HG03575 (cell line): ENCODE measurements at regions not wholly inside any gene's neighbourhood (a gene's known extent, or its start where the extent isn't known, plus 50 kb on each side); places are given as distances from the start of the nearest gene placed in this dataset.

ENCODE experiments used
- ATAC-seq: cut with Tn5 transposase; IDR thresholded peaks from one replicate; pipeline ENCODE4 v1.9.1; 2021; ENCODE audit not compliant: unreplicated experiment, insufficient number of reproducible peaks, low FRiP score; ENCODE audit errors: extremely low read depth

DNA sequence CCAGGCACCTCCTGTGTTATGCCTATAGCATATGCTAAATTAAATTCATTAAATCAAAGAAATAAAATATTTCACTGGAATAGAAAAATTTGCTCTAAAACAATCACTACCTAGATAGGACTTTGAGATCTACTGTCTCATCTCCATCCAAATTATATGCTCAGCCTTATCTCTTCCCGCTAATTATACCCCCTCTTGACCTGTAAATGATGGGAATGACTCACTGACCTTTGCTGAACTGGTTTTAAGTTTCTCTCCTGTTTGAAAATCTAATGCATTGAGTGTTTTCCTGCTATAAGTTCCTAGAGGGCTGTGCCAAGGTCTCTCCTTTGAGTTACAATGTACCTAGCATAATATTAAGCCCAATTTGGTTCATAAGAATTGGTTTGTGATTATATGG, 110.1 kb downstream of the BMP2 start:
- ATAC-seq, result no peak

DNA sequence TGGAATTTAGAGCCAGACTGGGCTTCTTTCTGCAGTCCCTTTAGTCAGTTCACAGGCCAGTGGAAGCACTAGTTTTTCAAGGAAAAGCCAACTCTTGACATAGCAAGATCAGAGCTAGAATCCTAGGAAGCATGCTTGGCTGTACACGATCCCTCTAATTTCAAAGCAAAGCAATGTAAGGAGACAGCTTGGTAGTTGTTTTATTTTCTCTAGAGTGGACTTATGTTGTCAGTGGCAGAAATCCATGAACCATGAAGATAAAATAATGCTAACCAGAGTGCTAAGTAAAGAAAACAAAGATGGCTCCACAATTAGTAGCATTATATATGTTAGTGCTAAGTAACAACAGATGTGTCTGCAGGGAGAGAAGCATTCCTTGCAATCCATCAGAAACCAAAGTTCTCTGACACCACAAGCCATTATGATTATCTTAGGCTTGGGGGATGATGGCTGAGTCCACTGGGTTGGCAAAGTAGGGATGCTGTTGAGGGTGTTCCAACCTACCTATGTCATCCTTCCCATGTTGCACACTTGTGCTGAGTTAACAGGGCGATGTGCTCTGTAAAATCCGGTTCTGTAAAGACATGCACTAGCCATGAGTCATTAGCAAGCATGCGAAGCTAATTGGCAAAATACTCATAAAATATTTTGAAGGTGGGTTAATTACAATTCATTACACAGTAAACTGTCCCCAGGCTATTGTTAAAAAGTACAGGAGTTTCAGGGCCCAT, 115.2 kb downstream of the BMP2 start:
- no peak for ATAC-seq

DNA sequence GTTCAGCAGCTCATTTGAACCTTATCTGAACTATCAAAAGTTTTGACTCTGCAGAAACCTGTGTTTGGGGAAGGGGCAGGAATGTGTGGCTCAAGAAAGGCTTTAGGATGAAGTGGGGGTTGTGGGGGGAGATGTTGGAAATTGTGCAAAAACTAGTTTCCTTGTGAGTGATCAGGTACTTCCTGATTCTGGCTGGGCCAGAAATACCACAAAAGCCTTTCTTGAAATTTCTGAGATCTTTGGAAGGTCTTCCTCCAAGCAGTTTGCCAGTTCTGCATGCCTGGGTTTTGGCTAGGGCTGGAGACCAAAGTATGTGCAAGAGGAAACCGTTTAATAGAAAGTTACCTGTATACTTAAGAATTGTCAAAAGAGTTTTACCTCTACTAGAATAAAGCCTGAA, 116.6 kb downstream of the BMP2 start:
- ATAC-seq, result no peak

DNA sequence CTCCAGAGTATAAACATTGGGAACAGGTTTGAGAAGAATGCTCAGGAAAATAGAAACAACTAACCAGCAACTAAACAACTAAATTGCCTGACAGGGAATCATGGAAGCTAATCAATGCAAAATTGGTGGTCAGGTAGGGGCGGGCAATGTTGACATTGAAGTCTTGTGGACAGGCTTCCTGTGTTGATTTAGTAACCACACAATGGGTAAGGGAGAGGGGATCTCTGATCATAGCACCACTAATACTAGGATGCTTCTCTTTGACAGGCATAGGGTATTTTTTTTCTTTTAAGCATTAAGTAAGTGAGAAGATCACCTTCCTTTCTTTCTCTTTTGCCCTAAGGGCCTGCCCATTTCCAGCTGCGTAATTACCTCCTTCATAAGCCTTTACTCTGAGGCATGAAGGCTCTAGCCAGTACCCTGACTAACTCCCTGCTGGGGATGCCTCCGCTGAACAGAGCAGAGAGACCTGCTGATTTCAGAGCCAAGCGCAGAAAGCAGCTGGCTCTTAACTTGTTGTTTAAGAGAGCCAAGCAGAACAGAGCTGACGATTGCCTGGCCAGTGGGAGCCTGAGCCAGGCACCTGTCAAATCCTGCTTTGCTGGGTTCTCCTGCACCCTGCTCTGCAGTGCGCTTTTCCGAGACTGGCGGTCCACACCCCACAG, 118.7 kb downstream of the BMP2 start:
- ATAC-seq, result no peak

DNA sequence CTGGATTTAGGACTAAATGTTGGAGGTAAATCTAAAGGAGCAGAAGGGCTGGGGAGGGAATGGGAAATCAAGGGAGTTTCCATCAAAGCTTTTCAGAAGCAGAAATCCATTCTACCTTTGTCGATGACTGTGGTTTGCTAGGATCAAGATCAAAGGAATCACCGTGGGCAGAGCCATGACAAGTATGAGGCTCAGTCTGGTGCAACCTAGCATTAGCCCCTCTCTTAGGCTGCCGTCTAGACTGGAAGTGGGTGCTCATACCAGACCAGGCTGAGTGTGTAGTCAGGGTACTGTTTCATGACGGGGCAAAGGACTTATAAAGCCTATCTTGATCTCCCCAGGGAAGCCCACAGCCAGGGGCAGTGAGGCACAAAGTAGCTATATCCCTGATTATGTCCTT, 120.5 kb downstream of the BMP2 start:
- ATAC-seq, result no peak

DNA sequence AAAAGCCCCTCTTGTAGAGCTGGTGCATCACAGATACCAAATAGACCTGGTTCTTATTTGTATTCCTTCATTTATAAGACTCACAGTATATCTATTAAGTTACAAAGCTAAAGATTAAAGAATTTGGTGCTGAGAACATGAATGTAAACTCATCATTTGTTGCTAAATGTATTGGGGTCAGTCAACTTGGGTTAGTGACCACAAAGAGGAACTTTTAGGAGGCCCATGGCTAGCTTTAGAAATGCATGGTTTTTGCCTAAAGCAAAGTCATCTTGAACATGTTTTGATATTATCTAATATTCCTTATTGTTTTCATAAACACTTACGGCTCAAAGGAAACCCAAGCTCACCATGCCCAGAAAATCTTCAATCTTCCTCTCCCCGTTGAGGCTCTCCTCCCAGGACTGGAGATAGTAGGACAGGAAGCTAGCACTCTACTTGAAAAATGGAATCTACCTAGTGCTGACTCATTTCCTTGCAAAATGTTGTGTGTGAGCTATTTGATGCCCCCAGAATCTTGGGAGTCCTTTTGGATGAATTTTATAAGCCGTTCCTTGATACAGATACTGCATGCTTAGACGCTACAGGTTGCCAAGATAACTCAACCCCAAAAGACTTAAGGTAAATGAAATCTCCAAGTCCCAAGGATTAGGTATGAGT, 121.4 kb downstream of the BMP2 start:
- no peak for ATAC-seq

DNA sequence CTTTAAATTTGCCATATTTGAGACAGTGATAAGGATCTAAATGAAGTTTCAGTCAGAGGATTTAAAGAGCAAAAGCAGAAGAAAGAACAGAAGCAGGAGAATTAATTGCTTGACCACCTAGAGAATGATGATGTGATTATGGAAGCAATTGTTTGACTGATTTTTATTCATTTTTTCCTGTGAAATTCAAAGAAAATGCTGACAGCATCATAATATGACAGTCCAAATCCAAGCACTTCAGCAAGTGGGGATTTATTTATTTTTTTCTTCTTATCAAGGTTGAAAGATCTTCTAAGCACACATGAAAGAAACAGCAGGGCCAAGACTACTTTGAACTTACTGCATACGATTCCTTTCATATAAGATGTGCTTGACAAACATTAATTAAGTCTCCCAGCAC, 125.2 kb downstream of the BMP2 start:
- no peak for ATAC-seq

DNA sequence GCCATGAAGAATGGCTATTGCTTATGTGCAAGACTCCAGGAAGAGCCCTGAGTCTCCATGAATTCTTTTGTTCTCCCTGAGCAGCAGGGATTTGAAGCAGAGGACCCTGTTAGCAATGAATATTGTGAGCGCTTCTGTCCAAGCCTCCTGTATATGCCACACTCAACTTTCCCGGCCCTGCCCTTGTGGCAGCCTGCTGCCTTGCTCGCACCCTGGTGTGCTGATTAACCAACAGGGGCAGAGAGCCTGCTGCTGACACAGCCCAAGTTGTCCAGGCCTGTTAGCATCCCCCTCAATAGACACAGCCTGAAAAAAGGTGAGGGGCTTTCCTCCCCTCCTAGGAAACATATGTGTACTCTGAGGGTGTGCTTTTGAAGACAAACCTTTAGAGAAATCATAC, 131.4 kb downstream of the BMP2 start:
- no peak for ATAC-seq

DNA sequence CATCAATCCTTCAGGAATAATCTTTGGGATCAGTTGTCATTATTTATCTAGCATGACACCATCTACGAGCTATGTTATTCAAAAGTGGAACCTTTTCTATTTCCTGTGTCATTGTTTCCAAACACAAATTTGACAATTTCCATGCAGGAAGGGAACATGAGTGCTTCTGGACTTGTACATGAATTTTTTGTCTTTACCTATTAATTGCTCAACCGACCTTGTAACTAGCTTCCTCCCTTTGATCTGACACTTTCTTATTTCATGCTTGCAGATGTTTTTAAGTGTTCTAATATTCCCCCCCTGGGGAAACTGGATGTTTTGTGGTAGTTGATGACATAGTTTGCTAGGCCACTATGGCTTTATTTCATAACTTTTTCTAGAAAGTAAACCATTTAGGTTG, 139.4 kb downstream of the BMP2 start:
- no peak for ATAC-seq

DNA sequence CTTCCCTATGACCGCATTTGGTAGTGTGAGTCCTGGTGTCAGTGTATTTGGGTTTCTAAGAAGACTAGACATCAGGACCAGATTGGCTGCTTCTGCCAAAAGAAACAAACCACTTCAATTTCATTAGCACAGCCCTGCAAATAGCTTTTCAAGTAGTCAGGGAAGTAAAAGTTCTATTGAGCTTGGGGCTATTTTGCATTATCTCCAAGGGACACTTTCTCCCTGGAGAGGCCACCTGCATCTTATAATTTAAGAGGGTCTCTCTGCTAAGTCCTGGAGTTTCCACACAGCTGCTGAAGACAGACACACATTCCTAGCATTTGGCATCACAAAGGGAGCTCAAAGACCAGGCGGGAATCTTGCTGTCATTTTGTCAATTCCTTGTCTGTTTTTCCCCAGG, 141.2 kb downstream of the BMP2 start:
- no peak for ATAC-seq

DNA sequence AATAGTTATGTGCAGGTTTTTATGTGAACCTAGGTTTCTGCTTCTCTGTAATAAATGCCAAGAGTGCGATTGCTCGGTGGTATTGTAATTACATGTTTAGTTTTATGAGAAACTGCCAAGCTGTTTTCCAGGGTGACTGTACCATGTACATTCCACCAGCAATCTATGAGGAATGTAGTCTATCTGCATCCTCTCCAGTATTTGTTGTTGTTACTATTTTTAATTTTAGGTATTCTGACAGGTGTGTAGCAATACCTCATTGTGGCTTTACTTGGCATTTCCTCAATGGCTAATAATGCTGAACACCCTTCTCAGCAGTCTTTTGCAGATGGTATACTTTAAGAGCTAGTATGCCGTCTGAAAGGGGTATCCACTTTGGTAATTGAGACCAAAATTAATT, 142.1 kb downstream of the BMP2 start:
- no peak for ATAC-seq

DNA sequence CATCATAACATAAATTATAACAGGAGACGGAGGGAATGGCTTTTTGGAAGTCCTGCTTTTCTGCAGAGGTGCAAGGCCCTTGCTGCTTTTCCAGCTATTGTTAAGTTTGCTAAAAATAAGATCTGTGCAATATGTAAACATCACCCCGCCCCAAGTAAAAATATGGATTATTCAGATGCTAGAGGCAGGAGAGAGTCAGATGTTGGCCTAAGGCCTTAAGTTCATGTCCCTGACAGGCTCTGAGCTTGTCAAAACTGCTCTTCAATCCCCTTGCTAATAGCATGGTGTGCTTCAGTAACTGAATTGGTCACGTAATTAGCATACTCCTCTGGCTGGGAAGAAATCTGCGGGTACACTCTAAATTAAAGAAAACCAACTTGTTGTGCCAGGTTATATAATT, 147.5 kb downstream of the BMP2 start:
- ATAC-seq, result no peak

DNA sequence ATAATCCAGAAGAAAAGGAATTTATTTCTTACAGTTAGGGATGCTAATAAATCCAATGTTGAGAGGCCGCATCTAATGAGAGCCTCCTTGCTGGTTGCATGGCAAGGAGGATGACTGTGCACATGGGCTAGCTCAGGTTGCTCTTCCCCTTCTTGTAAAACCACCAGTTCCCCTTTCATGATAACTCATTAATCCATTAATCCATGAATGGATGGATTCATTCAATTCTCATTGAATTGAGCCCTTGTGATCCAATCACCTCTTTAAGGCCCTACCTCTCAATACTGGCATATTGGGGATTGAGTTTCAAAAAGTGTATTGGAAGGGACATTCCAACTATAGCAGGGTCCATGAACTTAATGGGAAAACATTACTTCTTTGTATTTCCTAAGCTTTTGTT, 149.5 kb downstream of the BMP2 start:
- no peak for ATAC-seq

DNA sequence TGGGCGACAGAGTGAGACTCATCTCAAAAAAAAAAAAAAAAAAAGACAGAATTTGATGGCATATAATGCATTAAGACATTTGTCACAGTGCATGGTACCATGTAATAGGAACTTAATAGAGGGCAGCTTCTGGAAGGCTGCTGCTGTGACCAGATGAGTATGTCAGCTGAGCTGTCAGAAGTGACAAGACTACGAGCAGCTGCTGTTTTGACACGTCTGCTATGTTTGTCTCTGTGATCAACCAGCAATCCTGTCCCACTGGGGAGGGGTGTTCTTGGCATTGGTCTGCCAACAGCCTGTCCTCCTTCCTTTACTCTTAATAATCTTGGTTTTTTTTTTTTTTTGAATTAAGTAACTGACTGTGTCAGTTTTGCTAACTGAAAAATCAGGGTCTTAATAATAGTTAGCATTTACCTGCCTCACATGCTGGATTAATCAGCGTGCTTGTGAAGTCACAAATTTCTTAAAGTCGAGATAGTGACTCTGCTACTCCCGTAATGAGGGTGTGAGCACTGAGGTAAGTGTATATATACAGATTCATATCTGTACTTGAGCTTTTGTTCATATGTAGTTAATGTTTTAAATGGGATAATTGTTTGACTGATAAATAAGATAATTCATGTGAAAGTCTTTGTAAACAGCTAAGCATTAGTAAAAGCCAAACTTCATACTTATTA, 152.4 kb downstream of the BMP2 start:
- ATAC-seq, result no peak

DNA sequence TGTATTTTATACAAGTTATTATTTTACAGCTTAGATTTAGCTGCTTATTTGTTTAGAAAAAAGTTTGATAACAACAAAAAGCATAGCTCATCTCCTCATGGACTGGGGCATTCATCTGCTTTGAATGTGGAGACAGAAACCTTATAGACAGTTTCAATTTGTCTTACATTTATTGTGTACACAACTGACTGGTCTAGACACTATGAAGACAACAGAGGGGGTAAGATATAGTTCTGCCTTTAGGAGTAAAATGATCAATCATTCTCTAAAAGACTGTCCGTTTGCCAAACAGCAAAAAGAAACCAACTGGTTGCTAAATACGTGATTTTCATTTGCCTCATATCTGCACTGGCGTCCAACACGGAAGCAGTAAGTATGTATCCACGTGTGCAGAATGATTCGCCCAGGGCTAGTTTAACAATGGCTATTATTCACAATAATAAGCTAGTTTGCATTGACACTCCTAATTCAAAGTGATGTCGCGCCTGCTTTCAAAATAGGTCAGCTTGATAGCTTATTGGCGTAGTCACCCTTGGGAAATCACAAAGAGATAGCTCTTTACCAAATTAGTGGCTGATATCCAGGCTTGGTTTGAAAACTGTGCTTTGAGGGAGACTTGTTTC, 153.6 kb downstream of the BMP2 start:
- no peak for ATAC-seq

DNA sequence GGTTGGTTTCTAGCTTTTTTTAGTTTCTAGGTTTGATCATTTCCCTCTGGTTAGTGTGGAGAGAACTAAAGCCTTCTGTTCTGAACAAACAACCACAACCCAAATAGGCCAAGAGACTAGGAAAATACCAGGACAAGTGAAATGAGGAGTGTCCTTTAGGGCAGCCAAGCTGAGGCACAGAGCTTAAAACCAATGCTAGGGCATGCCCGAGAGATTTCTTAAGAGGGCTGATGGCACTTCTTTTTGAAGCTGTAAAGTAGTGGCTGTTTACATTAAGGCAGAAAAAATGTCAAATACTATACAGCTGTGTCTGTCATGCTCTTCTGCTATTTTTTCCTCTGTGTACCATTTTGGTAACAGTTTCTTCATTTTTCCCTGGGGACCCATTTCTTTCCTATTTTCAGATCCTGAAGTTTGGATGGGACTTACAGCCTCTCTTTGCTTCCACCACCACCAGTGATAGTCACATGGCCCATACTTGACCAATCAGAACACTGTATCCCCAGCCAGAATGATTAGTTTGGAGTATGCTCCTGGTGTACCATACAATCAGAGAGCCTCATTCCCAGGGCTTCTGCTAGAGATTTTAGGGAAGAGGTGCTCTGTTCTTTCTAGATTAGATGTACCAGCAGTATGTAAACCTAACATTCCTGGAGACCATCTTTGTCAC, 154.4 kb downstream of the BMP2 start:
- ATAC-seq, result no peak

DNA sequence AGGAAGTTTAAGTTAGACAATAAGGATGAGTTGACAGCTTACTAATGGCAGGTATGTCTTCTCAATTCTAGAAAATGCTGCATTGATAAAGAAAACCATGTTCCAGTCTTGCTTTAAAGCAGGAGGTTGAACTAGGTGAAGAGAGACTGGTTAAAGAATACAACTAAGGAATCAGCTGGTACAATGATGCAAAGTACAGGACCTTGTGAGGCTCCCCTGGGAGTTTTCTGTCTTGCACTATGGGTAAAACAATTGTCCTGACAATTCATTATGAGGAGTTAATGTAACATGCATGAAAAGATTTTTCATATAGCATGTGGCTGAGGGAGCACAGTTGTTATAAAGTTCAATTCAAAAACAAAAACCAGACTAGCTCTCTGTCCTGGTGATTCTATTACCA, 157.2 kb downstream of the BMP2 start:
- ATAC-seq, result no peak

DNA sequence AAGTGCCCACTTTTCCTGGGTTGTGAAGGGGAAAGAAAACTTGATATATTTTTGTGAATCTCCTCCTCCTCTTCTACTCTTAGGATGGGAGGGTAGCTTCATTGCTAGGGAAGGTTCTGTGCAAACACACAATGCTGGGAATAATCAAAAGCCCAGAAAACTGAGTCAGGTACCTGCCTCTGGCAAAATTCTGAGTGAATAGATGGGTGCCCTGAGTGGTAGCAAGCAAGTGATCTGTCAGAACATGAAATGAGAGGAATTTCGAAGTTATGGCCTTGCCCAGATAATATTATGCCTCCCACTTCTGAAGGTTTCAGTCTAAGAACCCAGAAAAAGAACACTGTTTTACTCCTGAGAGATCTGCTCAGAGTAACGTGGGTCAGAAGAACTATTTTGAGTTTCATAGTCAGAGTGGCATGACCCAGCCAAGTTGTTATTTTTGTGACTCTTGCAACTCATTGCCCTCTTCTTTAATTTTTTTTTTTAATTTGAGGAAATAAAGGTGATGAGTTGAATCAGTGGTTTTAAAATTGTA, 158.3 kb downstream of the BMP2 start:
- ATAC-seq, result no peak

DNA sequence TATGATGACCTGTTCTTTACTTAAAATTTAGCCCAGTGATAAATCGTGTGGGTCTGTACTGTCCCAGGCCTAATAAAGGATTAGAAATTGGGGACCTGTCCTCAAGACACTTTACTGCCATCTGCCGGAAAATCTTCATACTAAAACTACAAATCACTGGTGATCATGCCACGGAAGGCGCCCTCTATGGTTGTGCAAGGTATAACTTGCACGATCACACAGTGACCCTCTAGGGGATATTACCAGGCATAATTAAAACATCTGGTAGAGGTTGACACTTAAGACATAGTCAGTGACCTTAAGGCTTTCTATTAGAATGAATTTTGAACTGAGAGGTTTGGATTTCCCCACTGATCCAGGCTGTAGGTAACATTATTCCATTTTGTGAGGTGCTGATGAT, 172.6 kb downstream of the BMP2 start:
- ATAC-seq, result no peak
